ENCODE measurements at regions not wholly inside any gene's neighbourhood (a gene's known extent, or its start where the extent isn't known, plus 50 kb on each side); places are given as distances from the start of the nearest gene placed in this dataset.
A peak's percentile ranks its signal among the peaks of the same experiment; 100 is the strongest.

DNA sequence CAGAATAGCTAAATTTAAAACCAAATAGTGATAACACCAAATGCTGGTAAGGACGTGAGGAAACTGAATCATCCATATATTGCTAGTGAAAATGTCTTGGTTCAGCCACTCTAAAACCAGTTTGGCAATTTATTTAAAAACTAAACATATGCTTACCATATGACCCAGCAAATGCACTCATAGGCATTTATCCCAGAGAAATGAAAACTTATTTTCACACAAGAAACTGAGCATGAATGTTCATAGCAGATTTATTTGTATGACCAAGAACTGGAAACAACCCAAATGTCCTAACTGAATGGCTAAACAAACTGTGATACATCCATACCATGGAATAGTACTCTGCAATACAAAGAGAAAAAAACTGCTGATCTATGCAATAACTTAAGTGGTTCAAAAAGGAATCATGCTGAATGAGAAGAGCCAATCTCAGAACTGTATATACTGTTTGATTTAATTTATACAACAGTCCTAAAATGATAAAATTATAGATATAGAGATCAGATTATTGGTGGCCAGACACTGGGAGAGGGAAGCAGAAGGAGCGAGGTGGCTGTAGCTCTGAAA lies 115.6 kb upstream of the ADGRF1 start:
- Mint-ChIP-seq H3K27ac (no peak overlapping the region), H3K9me3 (no peaks in the 10 kb centered on the region), H3K36me3 (no peaks in the 10 kb centered on the region)
- DNase-seq (ENCODE audit: low spot score in 2 of 2) (no peak), ATAC-seq (no peak)

DNA sequence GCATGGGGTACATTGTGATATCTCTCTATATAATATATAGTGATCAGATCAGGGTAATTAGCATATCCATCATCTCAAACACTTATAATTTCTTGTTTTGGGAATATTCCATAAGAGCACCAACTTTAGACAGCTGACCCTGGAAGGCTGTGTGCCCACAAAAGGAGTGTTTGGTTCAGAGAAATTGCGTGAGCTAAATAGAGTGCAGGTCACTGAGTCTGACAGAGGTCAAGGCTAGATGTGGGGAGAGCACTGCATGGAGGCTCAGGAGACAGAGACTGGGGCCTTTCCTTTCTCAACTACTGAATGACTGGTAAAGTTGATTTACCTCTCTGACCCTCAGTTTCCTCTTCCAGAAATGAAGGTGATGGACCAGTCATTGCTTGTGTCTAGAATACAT lies 114.9 kb upstream of the ADGRF1 start:
- no peak for DNase-seq (ENCODE audit: low spot score in 2 of 2)
- Mint-ChIP-seq H3K9me3 (no peaks in the 10 kb centered on the region), H3K27ac (no peak overlapping the region), H3K36me3 (no peaks in the 10 kb centered on the region)
- no peak for ATAC-seq

DNA sequence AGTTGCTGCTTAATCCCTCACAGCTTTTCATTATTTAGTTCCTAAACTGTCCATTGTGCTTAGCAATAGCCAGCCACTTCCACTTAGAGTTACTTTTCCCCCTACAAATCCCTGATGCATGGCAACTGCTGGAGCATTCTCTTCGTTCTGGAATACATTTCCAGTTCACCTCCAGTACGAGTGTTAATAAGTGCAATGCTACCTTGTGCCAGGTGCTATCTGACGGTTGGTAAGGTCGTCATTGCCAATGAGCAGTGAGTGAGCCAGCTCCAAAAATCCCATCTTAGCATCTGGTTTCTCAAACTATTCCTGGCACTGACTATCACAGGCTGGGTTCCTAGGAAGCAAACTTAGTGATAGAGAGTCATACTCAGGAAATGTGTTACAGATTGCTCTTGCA lies 114.1 kb upstream of the ADGRF1 start:
- no peak for ATAC-seq
- DNase-seq (ENCODE audit: low spot score in 2 of 2) = no peak
- Mint-ChIP-seq H3K27ac (no peak overlapping the region), H3K9me3 (no peaks in the 10 kb centered on the region), H3K36me3 (no peaks in the 10 kb centered on the region)

DNA sequence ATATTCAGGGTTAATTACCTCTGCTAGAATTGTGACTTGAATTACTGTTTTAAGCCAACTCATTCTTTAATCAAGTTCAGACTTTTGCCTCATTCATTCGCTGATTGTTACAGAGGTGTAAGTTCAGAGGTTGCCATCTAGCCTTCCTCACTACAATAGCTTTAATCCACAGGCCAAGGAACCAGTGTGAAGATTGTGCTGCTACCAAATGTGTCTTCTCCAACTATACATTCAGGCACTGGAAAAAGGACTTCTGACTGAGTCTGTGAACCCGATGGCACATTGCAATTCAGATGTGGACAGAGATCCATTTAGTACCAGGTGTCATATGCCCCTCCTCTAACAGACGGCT lies 111.2 kb upstream of the ADGRF1 start:
- ATAC-seq = no peak

DNA sequence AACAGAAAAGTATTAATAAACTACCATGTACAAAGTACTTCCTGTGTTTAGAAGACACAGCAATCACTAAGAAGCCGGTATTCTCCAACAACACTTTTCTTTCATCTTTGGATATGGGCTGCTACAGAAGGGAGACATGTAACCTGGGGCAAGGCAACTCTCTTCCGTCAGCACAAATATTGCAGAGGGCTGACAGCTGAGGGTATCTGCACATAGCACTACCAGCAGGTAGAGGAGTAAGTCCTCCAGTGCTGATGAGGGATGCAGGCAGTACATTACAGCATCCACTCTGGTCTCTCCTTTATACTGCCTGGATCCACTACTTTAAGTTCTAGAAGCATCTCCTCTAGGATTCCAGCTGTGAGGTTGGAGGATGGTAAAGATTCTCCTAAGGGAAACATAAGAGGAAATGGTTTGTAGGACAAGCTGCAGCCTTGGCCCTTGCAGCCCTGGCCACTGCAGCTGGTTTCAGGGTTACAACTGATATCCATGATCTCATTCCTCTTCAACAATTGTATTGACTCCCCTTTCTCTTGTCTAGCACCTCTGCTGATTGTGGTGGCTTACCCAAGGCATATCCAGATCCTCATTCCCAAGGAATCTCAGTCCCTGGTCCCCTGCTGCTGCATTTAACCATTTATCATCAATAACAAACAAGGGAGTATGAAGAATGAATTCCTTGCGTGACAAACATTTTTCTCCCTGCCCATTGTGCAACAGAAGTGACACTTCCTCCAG lies 110.7 kb upstream of the ADGRF1 start:
- no peaks in the 10 kb centered on the region for H3K36me3 Mint-ChIP-seq
- no peaks in the 10 kb centered on the region for H3K9me3 Mint-ChIP-seq
- no peak overlapping the region for H3K27ac Mint-ChIP-seq
- ATAC-seq (no peak), DNase-seq (ENCODE audit: low spot score in 2 of 2) (no peak)

More for the DNA sequence above, 111.2 kb upstream of the ADGRF1 start:
- Mint-ChIP-seq H3K36me3 (no peaks in the 10 kb centered on the region), H3K9me3 (no peaks in the 10 kb centered on the region), H3K27ac (no peak overlapping the region)
- no peak for DNase-seq (ENCODE audit: low spot score in 2 of 2)

DNA sequence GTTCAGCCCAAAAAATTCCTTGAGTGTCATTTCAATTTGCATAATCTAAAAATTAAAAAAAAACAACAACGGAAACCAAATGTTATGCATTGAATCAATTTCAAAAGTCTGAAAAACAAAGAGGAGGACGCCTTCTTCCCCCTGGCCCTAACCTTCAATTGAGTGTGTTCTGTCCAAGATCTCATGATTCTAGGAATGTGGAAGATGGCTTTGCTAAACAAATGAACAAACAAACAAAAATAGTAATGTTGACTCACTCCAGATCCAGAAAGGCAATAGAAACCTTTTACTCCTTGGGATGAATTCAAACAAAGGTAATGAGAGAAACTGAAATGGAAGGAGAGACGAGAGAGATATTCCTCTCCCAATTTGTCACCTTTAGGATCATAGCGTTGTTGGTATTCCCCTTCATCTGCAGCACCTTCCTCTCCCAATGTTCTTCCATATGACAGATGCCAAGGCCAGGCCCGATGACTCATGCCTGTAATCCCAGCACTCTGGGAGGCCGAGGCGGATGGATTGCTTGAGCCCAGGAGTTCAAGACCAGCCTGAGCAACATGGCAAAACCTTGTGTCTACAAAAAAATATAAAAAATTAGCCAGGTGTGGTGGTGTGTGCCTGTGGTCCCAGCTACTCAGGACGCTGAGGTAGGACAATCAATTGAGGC lies 109.2 kb upstream of the ADGRF1 start:
- ATAC-seq = no peak
- DNase-seq (ENCODE audit: low spot score in 2 of 2) = no peak
- H3K27ac Mint-ChIP-seq = peak overlapping the region in 1 of 2 donors; percentile 62
- no peaks in the 10 kb centered on the region for H3K36me3 Mint-ChIP-seq
- H3K9me3 Mint-ChIP-seq = no peaks in the 10 kb centered on the region

DNA sequence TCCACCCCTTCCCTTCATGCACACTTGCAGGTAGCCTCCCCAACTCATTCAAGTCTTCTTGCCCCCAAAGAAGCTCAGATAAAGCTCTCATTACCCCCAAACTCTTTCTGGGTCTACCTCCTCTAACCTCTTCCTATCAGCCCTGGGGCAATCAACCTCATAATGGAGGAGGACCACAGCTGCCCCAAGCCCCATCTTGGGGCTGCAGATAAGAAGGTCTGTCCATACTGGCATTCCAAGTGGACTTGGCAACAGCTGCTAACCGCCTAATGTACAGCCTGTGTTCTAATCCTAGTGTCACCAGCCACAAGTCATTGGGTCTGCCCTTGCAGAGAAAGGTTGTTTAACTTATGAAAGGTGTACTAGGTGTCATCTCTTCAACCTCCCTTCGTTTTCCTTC lies 107.4 kb upstream of the ADGRF1 start:
- no peak for DNase-seq (ENCODE audit: low spot score in 2 of 2)
- no peak for ATAC-seq
- no peak overlapping the region for H3K27ac Mint-ChIP-seq
- no peaks in the 10 kb centered on the region for H3K9me3 Mint-ChIP-seq
- H3K36me3 Mint-ChIP-seq = no peaks in the 10 kb centered on the region

DNA sequence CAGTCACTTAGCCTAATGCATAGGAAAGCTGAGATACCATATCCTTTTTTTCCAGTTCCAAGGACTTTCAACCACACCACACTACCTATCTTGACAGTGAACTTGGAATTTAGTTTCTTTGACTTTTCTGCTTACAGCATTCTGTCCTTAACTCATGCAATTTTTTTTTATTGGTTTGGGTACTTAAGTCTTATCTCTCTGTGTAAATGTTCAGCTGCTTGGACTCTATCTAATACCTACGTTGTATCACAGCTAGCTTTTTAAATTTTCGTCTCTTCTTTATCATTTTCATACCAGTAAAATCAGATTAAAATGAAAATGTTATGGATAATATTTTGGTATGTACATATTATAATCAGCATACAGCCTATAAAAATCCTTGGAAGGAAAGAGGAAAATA lies 106.9 kb upstream of the ADGRF1 start:
- ATAC-seq = no peak
- no peaks in the 10 kb centered on the region for H3K9me3 Mint-ChIP-seq
- H3K27ac Mint-ChIP-seq = no peak overlapping the region
- DNase-seq (ENCODE audit: low spot score in 2 of 2) = no peak
- H3K36me3 Mint-ChIP-seq = no peaks in the 10 kb centered on the region

DNA sequence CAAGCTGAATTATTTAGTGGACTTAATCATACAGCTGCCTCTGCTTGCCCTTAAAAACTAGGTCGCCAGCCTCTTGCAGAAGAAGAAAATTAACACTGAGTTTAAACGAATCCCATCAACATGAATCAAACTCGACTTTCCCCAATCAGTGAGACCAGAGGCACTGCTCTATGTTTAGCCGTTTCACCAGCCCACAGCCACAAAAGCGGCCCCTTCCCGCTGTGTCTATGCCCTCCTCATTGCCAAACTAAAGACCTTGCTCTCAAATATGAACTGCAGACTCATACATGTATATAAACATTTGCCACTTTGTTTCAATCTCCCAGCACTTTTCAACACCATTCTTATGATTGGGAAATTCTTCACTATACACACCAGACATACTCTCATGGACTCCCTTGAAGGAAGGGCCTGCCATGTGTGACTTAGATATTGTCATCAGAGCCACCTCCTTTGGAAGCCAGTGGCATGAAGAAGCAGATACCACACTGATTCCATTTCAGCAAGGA lies 105.8 kb upstream of the ADGRF1 start:
- no peak for DNase-seq (ENCODE audit: low spot score in 2 of 2)
- ATAC-seq = no peak
- Mint-ChIP-seq H3K27ac (no peak overlapping the region), H3K9me3 (no peaks in the 10 kb centered on the region), H3K36me3 (no peaks in the 10 kb centered on the region)

DNA sequence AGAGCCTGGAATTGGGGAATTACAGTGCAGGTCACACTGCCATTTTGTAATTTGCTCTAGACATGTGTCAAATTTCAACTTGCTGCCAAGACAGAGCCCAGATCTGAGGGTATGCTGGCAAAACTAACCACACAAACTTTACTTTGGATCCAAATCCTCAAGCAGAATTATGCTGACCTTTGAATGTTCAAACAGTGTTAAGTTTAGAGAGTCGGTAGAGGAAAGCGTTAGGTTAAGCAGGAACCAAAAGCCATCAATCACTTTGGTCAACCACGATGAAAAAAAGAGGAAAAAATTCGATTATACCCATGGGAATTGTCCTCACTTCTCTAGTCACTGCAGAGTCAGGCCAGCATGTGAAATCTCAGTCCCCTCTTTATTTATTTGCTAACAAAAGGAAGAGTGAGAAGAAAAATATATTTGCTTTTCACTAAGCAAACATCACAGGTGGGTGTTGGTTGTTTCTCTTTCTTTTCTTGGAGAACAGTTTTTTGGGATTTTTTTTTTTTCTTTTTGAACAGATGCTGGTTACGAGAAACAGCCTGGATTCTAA lies 105.1 kb upstream of the ADGRF1 start:
- DNase-seq (ENCODE audit: low spot score in 2 of 2) (no peak), ATAC-seq (no peak)
- H3K36me3 Mint-ChIP-seq = no peaks in the 10 kb centered on the region
- no peaks in the 10 kb centered on the region for H3K9me3 Mint-ChIP-seq
- H3K27ac Mint-ChIP-seq = no peak overlapping the region

DNA sequence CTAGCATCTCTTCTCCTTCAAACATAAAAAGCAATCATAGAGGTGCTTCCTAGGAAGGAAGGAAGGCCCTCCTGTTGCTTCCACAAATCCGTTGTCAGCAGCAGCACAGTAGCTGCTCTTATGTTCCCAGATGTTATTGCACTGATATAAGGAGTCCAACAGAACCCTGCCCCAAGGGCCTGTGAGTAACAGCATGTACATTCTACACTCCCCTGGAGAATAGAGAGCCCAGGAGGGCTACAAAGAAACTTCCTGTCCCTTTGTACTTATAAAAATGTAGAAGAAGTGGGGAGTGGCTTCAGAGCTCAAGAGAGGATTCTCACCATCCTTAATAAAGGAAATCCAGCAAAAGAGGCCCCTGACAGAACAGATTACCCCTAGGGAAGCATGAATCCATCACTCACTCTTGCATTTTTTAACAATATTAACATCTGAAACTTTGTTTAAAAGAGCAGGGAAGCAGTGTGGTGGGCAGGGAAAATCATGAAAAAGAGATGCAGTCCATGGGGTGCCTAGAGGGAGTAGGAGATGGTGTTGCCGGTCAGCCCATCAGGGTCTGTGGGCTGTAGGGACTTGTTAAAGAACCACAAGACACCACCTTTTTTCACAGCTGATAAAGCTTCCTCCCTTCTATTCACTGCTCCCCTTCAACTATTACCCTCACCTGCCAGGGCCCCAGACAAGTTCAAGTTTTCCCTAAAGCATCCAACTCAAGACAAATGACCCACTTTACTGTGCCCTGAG lies 104.5 kb upstream of the ADGRF1 start:
- ATAC-seq = no peak
- no peak for DNase-seq (ENCODE audit: low spot score in 2 of 2)
- Mint-ChIP-seq H3K9me3 (no peaks in the 10 kb centered on the region), H3K36me3 (no peaks in the 10 kb centered on the region), H3K27ac (no peak overlapping the region)

DNA sequence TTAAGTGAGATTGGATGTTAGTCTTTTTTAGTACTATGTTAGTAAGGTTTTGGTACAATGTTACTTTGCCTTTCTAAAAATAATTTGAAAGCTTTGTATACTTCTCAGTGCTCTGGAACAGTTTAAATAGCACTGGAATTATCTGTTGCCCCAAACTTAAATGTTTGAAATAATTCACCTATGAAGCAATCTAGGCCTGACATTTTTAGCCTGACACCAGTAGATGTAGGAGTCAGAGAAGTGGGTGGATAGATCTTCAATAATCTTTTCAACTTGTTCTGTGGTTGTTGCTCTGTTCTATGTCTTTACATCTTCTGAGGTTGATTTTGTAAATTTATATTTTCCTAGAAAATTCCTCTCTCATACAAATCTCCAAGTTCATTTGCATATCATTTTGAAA lies 103.1 kb upstream of the ADGRF1 start:
- H3K27ac Mint-ChIP-seq = no peak overlapping the region
- DNase-seq (ENCODE audit: low spot score in 2 of 2) = no peak

DNA sequence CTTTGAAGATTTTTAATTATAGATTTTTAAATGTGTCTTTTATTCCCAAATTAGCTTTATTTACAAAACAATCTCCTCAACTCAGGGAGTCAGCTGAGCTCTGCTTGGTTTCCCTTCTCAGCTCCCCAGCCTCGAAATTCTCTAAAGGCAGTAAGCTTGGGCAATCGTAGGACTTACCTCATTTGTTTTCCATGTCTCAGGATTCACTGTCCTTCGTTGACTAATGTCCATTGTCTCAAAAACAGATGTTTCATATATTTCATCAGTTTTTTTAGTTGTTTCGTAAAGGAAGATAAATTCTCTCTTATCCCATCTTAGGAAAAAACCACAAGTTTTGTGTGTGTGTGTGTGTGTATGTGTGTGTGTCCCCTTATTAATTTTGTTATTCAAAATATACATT lies 102.2 kb upstream of the ADGRF1 start:
- Mint-ChIP-seq H3K27ac (no peak overlapping the region), H3K9me3 (no peaks in the 10 kb centered on the region), H3K36me3 (no peaks in the 10 kb centered on the region)
- ATAC-seq (no peak), DNase-seq (ENCODE audit: low spot score in 2 of 2) (no peak)

More for the DNA sequence above, 103.1 kb upstream of the ADGRF1 start:
- Mint-ChIP-seq H3K9me3 (no peaks in the 10 kb centered on the region), H3K36me3 (no peaks in the 10 kb centered on the region)
- no peak for ATAC-seq

DNA sequence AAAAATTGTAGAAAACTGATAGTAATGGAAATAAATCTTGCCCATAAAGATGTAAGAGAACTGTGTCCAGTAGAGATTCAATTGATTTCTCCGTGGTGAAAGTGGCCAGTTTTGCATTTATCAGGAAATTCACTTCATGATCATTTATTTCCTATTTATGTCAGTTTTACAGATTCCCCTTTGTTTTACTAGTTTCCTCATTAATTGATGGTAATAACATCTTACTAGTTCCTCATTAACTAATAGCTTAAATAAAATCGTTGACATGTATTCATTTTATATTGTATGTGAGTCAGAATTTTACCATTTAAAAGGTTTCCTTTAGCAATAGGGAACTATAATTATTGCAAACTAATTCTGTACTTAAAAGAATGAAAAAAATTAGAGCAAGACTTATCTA lies 99.8 kb upstream of the ADGRF1 start:
- no peak overlapping the region for H3K27ac Mint-ChIP-seq
- ATAC-seq = no peak
- no peak for DNase-seq (ENCODE audit: low spot score in 2 of 2)
- H3K9me3 Mint-ChIP-seq = peaks cover 3 to 4% of the 10 kb centered on the region in 2 donors
- H3K36me3 Mint-ChIP-seq = no peaks in the 10 kb centered on the region

DNA sequence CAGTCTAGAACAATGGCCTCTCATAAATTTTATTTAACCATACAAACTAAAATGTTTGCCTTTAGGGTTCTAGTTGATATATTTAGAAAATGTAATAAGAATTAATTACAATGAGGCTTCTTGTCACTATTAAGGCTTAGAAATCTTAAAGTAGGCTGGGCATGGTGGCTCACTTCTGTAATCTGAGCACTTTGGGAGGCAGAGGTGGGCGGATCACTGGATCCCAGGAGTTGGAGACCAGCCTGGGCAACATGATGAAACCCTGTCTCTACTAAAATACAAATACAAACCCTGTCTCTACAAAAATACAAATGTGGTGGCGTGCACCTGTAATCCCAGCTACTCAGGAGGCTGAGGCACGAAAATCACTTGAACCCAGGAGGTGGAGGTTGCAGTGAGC lies 99.0 kb upstream of the ADGRF1 start:
- Mint-ChIP-seq H3K27ac (no peak overlapping the region), H3K36me3 (no peaks in the 10 kb centered on the region), H3K9me3 (peaks cover 3 to 4% of the 10 kb centered on the region in 2 donors)
- ATAC-seq = no peak
- DNase-seq (ENCODE audit: low spot score in 2 of 2) = no peak

DNA sequence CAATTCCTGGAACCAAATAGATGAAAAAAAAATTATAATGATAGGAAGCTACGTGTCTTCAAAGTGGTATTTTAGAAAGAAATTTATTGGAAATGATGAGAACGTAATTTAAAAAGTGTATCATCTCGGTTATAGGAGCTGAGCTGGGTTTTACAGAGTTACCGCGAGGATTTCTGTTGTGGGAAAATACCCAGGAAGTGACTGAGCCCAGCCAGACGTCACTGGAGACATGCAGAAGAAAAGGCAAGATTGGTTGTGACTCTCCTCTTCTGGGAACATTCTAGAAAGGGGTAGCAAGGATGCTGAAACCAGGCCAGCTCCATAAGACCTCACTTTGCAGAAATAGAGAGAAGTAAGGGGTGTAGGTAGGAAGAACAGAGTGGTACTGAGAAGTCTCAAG lies 95.9 kb upstream of the ADGRF1 start:
- DNase-seq (ENCODE audit: low spot score in 2 of 2) (no peak), ATAC-seq (no peak)
- Mint-ChIP-seq H3K9me3 (peaks cover 3 to 4% of the 10 kb centered on the region in 2 donors), H3K27ac (peak overlapping the region in 1 of 2 donors; percentile 17), H3K36me3 (no peaks in the 10 kb centered on the region)

DNA sequence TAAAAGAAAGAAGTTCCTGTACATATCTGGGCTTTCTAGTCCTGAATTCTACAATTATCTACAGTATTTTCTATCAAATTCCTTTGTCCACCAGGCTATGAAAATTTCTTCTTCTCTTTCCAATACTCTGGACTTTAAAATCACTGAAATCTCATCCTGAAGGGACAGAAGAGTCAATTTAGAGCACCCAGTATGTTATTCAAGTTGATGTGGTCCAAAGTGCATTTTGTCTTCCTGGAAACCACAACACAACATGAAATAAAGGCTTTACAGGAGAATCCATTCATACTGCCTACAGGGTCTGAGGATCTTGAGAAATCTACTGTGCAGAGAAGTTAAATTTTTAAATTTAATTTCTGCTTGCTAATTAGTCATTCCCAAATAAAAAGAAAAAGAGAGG lies 94.9 kb upstream of the ADGRF1 start:
- DNase-seq (ENCODE audit: low spot score in 2 of 2) (no peak), ATAC-seq (no peak)
- Mint-ChIP-seq H3K9me3 (peaks cover 3 to 4% of the 10 kb centered on the region in 2 donors), H3K36me3 (no peaks in the 10 kb centered on the region), H3K27ac (no peak overlapping the region)
